ENCODE measurements at regions not wholly inside any gene's neighbourhood (a gene's known extent, or its start where the extent isn't known, plus 50 kb on each side); places are given as distances from the start of the nearest gene placed in this dataset.

DNA sequence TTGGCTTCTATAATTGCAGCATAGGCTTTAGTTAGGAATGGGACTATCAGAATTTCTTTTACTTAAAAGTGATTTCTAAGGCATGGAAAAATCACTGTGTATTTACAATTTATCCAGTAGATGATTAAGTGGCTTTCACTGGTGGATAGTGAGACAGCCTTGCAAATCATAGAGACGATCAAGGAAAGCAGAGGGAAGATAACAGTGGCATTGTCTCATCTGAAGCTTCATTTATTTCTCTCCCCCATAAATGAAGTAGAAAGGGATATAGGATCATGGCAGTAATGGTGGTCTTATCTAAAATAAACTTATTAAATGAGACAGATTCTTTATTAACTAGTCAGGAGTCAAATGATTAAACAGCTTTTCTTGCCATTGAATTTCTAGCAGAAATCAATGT, 224.2 kb upstream of the ANO5 start:
- no peak overlapping the region for H3K4me3 Mint-ChIP-seq
- TF ChIP-seq, protein P1, sequence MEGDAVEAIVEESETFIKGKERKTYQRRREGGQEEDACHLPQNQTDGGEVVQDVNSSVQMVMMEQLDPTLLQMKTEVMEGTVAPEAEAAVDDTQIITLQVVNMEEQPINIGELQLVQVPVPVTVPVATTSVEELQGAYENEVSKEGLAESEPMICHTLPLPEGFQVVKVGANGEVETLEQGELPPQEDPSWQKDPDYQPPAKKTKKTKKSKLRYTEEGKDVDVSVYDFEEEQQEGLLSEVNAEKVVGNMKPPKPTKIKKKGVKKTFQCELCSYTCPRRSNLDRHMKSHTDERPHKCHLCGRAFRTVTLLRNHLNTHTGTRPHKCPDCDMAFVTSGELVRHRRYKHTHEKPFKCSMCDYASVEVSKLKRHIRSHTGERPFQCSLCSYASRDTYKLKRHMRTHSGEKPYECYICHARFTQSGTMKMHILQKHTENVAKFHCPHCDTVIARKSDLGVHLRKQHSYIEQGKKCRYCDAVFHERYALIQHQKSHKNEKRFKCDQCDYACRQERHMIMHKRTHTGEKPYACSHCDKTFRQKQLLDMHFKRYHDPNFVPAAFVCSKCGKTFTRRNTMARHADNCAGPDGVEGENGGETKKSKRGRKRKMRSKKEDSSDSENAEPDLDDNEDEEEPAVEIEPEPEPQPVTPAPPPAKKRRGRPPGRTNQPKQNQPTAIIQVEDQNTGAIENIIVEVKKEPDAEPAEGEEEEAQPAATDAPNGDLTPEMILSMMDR (IDR thresholded peaks at IDR 0.05; ENCODE audit: unreplicated experiment in 3 of 3): no peak

DNA sequence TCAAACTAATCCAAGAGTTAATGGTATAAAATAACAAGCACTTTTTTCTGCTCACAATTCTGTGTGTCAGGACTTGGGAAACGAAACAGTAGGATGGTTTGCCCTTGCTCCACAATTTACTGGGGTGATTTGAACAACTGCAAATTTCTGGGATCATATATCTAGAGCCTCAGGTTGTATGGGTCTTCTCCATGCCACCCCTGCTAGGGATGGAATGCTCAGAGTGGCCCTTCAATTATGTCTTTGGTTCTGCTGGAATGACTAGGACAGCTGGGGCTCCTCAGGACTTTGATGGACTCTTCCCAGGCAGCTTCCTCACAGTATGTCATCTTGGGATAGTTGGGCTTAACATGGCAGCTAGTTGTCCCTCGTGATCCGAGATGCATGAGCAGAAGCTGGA, 223.0 kb upstream of the ANO5 start:
- Mint-ChIP-seq H3K27me3 (ENCODE audit: low read depth) (no peaks in the 10 kb centered on the region), H3K36me3 (ENCODE audit: low read depth) (no peaks in the 10 kb centered on the region), H3K9me3 (peaks cover 4% of the 10 kb centered on the region), H3K27ac (no peak overlapping the region), H3K4me1 (no peaks in the 10 kb centered on the region), H3K4me3 (no peak overlapping the region)
- TF ChIP-seq, protein P1 (IDR thresholded peaks at IDR 0.05; ENCODE audit: unreplicated experiment in 3 of 3): no peak

More for the DNA sequence above, 224.2 kb upstream of the ANO5 start:
- Mint-ChIP-seq H3K9me3 (peaks cover 3% of the 10 kb centered on the region), H3K36me3 (ENCODE audit: low read depth) (no peaks in the 10 kb centered on the region), H3K4me1 (no peaks in the 10 kb centered on the region), H3K27me3 (ENCODE audit: low read depth) (no peaks in the 10 kb centered on the region), H3K27ac (no peak overlapping the region)

DNA sequence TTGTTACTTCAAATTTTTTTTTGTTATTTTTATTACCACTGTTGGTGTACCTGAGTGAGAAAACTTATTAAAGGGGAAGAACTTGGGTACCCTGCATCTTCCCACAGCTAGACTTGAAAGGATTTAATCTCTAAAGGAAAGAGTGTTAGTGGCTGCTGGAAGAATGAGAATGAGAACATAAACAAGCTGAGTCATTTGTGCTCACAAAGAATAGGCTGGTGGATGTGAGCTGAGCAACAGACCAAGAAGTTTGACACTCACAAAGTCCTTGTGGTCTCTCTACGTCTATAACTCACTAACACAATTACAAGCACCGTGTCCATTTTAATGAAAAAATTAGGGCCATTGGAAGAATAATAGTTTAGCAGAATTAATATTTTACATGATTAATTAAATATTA, 217.6 kb upstream of the ANO5 start:
- no peaks in the 10 kb centered on the region for H3K27me3 Mint-ChIP-seq (ENCODE audit: low read depth)
- H3K9me3 Mint-ChIP-seq: peaks cover 4% of the 10 kb centered on the region
- no peak overlapping the region for H3K27ac Mint-ChIP-seq
- TF ChIP-seq, protein P1 (IDR thresholded peaks at IDR 0.05; ENCODE audit: unreplicated experiment in 3 of 3): no peak
- no peaks in the 10 kb centered on the region for H3K4me1 Mint-ChIP-seq
- H3K36me3 Mint-ChIP-seq (ENCODE audit: low read depth): no peaks in the 10 kb centered on the region
- H3K4me3 Mint-ChIP-seq: no peak overlapping the region

DNA sequence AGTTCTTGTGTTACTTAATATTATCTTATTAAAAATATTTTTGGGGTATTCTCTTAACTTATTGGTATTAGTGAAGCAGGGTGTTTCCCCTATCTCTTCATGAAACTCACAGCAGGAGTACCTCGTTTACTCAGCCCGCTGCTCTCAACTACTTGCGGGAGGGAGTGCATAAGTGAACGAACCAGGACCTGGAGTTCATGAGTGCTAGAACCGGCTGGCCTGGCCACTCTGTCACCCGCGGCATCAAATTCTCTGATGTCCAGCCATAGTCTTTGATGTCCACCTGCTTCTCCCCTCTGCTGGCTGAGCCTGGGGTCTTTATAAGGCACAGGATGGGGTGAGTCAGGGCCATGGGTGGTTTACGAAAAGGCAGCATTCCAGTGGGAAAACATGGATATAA, 216.7 kb upstream of the ANO5 start:
- Mint-ChIP-seq H3K36me3 (ENCODE audit: low read depth) (no peaks in the 10 kb centered on the region), H3K9me3 (peaks cover 4% of the 10 kb centered on the region), H3K27me3 (ENCODE audit: low read depth) (no peaks in the 10 kb centered on the region), H3K27ac (no peak overlapping the region), H3K4me1 (no peaks in the 10 kb centered on the region), H3K4me3 (no peak overlapping the region)
- TF ChIP-seq, protein P1 (IDR thresholded peaks at IDR 0.05; ENCODE audit: unreplicated experiment in 3 of 3): no peak

DNA sequence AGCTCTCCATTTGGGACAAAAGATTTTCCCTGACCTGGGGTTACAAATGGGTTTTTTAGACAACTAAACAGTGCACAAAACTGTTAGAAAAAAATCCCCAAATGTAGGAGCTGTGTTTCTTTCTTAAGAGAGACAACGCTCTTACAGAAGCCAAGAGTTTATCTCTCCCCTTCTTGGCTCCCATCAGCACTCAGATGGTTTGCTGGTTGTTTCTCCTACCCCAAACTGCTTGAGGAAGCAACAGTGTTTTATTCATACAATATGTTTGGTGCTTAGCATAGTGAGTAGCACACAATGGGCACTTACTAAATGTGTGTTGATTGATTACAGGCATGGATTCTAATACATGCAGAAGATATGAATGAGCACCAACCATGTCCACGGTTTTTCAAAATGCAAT, 209.5 kb upstream of the ANO5 start:
- peaks cover 3% of the 10 kb centered on the region for H3K4me1 Mint-ChIP-seq
- TF ChIP-seq, protein P1 (IDR thresholded peaks at IDR 0.05; ENCODE audit: unreplicated experiment in 3 of 3): no peak
- no peak overlapping the region for H3K27ac Mint-ChIP-seq
- H3K4me3 Mint-ChIP-seq: no peak overlapping the region
- no peaks in the 10 kb centered on the region for H3K27me3 Mint-ChIP-seq (ENCODE audit: low read depth)
- no peaks in the 10 kb centered on the region for H3K36me3 Mint-ChIP-seq (ENCODE audit: low read depth)
- H3K9me3 Mint-ChIP-seq: no peaks in the 10 kb centered on the region

DNA sequence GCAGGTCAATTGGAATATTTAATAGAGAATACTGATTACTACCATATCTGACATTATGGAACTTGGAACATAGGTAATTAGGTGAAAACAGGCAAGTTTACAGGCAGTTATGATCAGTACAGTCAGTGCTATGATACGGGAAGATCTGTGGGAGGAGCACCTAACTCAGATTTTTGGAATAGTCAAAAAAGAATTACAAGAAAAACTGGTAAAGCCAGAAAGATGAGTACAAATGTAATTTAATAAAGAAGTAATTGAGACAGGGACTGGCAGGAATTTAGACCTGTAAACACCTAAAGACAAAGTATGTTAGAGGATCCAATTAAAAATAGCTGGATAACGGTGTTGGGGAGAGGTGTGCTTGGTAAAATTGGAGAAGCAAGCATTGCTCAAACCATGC, 206.5 kb upstream of the ANO5 start:
- no peak overlapping the region for H3K27ac Mint-ChIP-seq
- no peak overlapping the region for H3K4me3 Mint-ChIP-seq
- no peaks in the 10 kb centered on the region for H3K27me3 Mint-ChIP-seq (ENCODE audit: low read depth)
- H3K9me3 Mint-ChIP-seq: no peaks in the 10 kb centered on the region
- peaks cover 4% of the 10 kb centered on the region for H3K4me1 Mint-ChIP-seq
- TF ChIP-seq, protein P1 (IDR thresholded peaks at IDR 0.05; ENCODE audit: unreplicated experiment in 3 of 3): no peak
- H3K36me3 Mint-ChIP-seq (ENCODE audit: low read depth): no peaks in the 10 kb centered on the region
